GM12874 (cell line): ENCODE measurements at regions not wholly inside any gene's neighbourhood (a gene's known extent, or its start where the extent isn't known, plus 50 kb on each side); places are given as distances from the start of the nearest gene placed in this dataset.

Experiments used
- CTCF ChIP-seq: IDR thresholded peaks from 2 replicates; pipeline ENCODE4 v1.5.1; 2011; ENCODE audit warnings: low read depth, mild to moderate bottlenecking, control low read depth, low read length, moderate library complexity; ENCODE audit not compliant: insufficient read depth

- TF ChIP-seq CTCF = no peak
These were observed 165.9 kb downstream of the ZNF608 start for GRCh38 chr5:124580512-124580911.

GRCh38 chr5:124576848-124577409 is 169.5 kb downstream of the ZNF608 start:
- TF ChIP-seq CTCF = no peak

GRCh38 chr5:124575725-124576124 is 170.7 kb downstream of the ZNF608 start:
- TF ChIP-seq CTCF = no peak

GRCh38 chr5:124574521-124575436 is 171.7 kb downstream of the ZNF608 start:
- TF ChIP-seq CTCF = no peak

- no peak for TF ChIP-seq CTCF
These were observed 173.5 kb downstream of the ZNF608 start for GRCh38 chr5:124572971-124573370.

GRCh38 chr5:124570285-124571035 is 176.0 kb downstream of the ZNF608 start:
- no peak for TF ChIP-seq CTCF

GRCh38 chr5:124566875-124567450 is 179.5 kb downstream of the ZNF608 start:
- no peak for TF ChIP-seq CTCF
